ENCODE measurements at regions not wholly inside any gene's neighbourhood (a gene's known extent, or its start where the extent isn't known, plus 50 kb on each side); places are given as distances from the start of the nearest gene placed in this dataset.
"Not testable (repeated sequence)": the region's sequence is repeated elsewhere in the genome, so short reads cannot be mapped to it uniquely, and the experiment has no call there.

DNA sequence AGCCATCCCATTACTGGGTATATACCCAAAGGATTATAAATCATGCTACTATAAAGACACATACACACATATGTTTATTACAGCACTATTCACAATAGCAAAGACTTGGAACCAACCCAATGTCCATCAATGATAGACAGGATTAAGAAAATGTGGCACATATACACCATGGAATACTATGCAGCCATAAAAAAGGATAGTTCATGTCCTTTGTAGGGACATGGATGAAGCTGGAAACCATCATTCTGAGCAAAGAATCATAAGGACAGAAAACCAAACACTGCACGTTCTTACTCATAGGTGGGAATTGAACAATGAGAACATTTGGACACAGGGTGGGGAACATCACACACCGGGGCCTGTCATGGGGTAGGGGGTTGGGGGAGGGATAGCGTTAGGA lies 60.3 kb upstream of the NMU start:
- in situ Hi-C loops (cut with MboI; ENCODE audit: low sequenced_read_pairs), result not testable (repeated sequence)

DNA sequence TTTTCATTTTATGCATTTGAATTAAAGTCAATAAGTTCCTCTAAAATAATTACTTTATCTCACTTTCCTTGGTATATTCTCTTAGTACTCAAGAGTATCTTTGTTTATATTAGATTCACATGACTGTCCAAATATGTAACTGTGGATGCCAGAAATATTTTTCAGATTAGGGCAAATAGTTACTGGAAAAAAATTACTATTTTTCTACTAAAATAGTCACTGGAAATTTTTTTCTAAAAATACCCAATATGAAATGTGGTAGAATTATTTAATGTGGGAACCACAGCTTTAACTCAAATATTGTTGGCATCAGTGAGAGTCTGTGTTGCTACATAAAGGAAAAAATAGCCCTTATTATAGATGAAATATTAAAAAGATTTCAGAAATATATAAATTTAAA lies 70.4 kb upstream of the NMU start:
- in situ Hi-C loops (cut with MboI; ENCODE audit: low sequenced_read_pairs), result no loop called here

DNA sequence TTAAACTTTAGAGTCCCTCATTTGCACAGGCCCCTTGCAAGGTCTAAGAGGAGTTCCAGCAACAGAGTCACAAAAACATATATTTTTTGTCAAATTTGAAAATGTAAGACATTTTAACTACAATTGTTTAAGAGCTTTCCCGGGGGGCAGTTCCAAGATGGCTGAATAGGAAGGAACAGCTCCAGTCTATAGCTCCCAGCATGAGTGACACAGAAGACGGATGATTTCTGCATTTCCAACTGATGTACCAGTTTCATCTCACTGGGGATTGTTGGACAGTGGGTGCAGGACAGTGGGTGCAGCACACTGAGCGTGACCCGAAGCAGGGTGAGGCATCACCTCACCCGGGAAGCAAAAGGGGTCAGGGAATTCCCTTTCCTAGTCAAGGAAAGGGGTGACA lies 71.4 kb upstream of the NMU start:
- in situ Hi-C loops (cut with MboI; ENCODE audit: low sequenced_read_pairs), result no loop called here

DNA sequence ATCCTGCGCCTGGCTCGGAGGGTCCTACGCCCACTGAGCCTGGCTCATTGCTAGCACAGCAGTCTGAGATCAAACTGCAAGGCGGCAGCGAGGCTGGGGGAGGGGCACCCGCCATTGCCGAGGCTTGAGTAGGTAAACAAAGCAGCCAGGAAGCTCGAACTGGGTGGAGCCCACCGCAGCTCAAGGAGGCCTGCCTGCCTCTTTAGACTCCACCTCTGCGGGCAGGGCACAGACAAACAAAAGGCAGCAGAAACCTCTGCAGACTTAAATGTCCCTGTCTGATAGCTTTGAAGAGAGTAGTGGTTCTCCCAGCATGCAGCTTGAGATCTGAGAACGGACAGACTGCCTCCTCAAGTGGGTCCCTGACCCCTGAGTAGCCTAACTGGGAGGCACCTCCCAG lies 71.9 kb upstream of the NMU start:
- in situ Hi-C loops (cut with MboI; ENCODE audit: low sequenced_read_pairs), result not testable (repeated sequence)

DNA sequence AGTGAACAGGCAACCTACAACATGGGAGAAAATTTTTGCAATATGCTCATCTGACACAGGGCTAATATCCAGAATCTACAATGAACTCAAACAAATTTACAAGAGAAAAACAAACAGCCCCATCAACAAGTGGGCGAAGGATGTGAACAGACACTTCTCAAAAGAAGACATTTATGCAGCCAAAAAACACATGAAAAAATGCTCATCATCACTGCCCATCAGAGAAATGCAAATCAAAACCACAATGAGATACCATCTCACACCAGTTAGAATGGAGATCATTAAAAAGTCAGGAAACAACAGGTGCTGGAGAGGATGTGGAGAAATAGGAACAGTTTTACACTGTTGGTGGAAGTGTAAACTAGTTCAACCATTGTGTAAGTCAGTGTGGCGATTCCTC lies 76.7 kb upstream of the NMU start:
- in situ Hi-C loops (cut with MboI; ENCODE audit: low sequenced_read_pairs), result not testable (repeated sequence)

DNA sequence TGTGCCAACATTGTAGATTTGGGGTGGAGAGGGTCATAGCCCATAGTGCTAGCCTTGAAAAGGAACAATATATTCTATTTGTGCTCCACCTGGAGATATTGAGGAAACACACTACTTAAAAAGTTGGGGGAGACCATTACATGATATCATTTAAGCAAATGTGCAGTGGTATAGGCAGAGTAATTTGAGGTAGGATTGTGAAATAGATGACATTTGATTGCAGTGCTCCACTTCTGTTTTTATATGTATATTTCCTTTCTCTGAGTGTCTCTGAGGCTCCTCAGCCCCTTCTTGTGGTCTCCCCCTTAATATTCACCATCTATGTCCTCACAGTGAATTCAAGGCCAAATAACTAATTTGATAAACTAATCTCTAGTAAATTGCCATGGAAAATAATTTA lies 85.6 kb upstream of the NMU start:
- in situ Hi-C loops (cut with MboI; ENCODE audit: low sequenced_read_pairs), result no loop called here

DNA sequence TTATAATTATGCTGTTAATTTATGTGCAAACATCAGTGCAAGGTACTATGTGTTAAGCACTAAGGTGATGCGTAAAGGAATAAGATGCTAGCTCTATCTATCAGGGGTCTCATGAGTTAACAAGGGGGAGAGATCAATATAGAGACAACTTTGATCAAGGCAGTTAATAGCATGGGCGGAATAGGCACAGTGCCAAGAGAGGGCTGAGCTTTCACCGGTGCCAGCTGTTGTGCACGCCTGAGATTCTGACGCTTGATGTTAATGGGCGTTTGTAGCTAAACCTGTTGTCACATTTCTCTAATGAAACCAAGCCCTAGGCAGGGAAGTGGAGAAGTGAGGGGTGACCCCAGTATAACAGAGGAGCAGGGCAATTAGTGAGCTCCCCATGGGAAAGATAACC lies 86.0 kb upstream of the NMU start:
- in situ Hi-C loops (cut with MboI; ENCODE audit: low sequenced_read_pairs), result no loop called here

DNA sequence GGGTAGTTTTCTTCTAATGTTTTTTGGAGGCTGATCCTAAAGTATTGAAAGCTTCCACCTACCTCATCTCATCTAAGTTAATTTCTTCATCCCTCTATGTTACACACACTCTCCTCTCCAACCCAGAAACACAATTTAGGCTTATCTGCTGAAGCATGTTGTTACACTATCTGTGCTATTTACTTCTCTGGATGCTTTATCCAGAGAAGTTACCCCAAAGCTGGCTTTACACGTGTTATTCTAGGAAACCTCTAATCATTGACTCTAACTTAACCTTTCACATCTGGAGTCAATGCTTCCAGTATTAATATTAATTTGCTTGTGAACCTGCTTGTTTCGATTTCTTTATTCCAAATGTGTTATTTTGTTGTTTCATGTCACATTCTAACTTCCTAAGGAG lies 87.3 kb upstream of the NMU start:
- in situ Hi-C loops (cut with MboI; ENCODE audit: low sequenced_read_pairs), result no loop called here

DNA sequence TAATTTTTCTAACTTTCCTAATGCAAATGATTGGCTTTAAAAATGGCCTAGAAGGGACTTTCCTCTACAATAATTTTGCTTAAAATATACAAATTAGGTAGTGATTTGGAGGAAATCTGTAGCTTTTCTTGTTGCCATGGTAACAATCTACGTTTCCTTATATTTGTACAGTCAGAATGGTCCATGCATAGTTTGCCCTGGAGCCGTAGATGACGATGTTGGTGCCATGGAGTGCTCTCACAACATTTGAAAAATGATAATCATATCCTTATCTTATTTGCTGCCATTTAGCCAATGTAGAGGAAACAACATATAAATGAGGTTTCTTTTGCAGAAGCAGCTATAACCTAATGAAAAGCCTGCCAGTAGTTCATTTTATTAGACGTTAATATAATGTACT lies 89.0 kb upstream of the NMU start:
- in situ Hi-C loops (cut with MboI; ENCODE audit: low sequenced_read_pairs), result loop anchor here (25.0 kb wide), 1 partner anchor 313 kb away; no protein-coding TSS in a partner anchor

DNA sequence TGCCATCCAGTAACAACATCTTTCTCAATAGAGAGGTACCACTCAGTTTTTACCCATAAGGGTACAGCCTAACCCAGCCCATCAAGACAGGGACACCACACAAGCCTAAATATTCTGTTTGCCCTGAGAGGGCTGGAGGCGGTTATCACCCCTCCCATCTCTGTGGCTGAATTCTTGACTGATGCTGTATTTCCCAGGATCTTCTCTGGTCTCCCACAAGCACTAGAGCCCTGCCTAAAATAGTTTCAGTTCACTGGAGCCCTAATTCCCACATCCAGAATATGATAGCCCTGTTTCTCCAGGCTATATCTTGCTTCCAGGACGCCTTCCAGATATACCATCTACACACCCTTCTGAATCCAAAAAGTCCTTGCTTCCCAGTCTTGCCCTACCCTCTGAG lies 91.6 kb upstream of the NMU start:
- in situ Hi-C loops (cut with MboI; ENCODE audit: low sequenced_read_pairs), result loop anchor here (25.0 kb wide), 1 partner anchor 315 kb away; no protein-coding TSS in a partner anchor

DNA sequence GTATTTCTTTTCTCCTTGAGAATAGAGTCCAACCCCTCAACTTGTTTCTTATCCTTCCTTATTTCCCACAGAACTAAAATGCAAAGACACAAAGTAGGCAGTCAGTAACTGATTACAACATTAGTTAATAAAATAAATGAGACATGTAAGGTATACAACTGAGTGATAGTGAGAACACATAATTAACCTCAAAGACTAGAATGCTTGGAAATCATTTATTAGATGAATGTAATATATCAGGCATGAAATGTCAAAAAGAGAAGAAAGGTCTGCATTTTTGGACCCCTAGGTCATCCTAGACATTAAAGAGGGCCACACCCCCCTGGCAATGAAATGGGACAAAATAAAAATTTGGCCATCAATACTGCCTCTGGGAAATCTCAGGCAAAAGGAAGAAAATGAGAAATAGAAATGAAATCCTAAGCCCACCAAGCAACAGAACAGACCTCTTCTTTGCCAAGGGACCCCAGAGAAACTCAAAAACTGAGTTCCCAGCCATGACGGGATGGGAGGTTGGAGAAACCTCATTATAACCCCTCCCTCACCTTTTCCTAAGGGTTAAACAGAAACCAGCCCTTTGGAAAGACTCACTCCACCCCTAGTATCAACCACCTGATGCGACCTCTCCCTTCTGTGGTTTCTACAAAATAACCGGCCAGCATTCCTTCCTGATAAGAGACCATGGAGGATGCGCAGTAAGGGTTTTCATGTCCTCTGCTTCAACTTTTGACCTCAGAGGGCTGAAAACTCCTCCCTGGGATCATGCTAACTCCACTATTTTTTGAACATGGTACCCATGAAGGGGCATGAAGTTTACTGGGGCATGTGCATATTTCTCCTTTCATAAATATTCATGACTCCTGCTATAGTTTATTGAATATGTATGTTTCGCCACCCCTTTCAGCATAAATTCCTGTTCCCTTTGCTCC lies 90.0 kb upstream of the EXOC1L start:
- in situ Hi-C loops (cut with MboI; ENCODE audit: low sequenced_read_pairs), result loop anchor here (25.0 kb wide), 1 partner anchor 317 kb away; no protein-coding TSS in a partner anchor

DNA sequence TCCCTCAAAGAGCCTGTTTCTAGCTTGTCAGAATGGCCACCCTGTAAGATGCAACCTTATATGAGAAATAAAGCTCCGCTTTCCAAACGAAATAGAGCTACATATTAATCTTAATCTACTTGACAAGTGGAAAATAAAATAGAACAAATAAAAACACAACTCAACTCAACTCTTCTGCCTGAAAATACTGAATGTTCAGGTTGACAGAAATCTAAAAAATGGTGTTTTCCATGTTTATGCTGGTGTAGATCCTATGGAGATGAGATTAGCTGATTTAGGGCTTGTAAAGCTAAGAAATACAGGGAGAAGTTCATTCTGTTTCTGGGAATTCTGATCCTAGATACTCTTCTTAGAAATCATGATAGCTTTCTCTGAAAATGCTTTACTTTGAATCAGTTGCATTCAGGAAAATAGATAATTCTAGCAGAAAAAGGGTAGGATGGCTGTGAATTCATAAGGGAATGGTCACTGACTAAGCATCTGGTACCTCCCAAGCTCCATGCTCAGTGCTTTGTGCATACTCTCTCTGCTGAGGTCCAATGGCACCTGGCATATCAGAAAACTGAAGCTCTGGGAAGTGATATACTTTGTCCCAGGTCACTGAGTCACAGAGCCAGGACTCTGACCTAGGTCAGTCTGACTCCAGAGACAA lies 89.2 kb upstream of the EXOC1L start:
- in situ Hi-C loops (cut with MboI; ENCODE audit: low sequenced_read_pairs), result loop anchor here (25.0 kb wide), 1 partner anchor 318 kb away; no protein-coding TSS in a partner anchor

DNA sequence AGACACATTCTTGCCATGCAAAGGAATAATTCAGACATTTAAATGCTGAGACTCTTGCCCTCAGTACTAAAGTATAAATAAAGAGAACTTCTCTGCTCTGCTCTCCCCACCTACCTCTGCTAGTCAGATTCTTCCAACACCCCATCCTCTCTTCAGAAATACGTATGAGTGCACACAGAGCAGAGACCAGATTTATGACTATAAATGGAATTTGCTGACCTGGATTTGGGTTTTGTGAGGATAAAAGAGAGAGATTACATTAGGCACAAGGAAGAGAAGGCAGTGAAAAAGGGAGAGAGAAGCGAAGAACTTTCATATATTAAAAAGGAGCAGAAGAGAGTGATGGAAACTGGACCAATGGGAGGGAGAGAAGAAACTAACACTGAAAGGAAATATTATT lies 87.6 kb upstream of the EXOC1L start:
- in situ Hi-C loops (cut with MboI; ENCODE audit: low sequenced_read_pairs), result loop anchor here (25.0 kb wide), 1 partner anchor 320 kb away; no protein-coding TSS in a partner anchor

DNA sequence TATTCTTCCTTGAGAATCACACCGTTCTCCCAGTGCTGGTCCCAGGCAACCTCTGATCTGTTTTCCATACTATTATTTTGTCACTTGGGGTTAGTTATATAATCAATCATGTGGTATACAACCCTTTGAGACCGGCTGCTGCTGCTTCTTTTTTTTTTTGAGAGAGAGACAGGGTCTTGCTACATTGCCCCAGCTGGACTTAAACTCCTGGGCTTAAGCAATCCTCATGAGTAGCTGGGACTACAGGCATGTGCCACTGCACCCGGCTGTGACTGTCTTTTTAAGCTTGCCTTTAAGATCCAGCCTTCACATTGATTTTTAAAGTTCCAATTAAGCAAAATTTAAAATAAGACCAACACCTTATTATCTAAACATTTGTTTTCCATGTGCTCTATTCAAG lies 86.7 kb upstream of the EXOC1L start:
- in situ Hi-C loops (cut with MboI; ENCODE audit: low sequenced_read_pairs), result loop anchor here (25.0 kb wide), 1 partner anchor 321 kb away; no protein-coding TSS in a partner anchor

DNA sequence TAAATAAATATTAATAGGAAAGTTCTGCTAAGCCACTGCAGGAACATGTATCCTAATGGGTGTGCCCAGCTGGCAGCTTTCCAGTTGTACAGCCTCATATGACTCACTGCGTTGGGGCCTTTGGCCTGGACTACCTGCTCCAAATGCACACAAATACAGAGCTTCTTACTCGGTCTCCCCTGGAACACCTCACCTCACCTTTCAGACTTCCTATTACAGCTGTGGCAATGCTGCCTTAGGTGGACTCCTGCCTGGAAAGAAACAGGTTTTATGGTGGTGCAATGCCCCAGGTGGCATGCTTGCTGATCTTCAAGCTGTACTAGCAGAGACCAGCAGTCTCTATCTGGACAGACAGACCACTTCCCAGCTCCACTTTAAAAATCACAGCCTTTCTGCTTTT lies 85.7 kb upstream of the EXOC1L start:
- in situ Hi-C loops (cut with MboI; ENCODE audit: low sequenced_read_pairs), result loop anchor here (25.0 kb wide), 1 partner anchor 322 kb away; no protein-coding TSS in a partner anchor

DNA sequence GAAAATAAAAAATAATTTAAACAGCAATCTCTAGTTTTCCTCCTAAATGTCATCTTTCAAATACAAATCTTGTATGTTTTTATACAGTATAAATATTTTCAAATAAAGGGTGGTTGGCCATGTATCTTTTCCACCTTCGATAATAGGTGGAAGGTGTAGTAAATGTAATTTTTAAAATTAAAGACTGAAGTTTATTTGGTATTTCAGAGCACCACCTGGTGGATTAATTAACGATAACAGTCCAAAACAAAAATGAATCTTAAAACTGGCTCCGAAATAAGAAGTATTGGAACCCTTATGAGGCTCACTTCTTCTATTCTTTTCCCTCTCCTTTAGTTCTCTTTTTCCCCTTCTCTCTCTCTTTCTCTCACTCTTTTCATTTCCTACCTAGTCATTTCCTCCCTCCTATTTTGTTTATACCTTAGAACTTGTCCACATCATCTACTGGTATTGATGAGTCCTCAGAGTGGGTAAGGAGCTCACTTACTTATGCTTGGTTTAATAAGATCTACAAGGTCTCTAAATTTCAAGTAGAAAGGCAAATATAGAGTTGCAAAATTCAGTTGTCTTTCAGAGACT lies 82.9 kb upstream of the EXOC1L start:
- in situ Hi-C loops (cut with MboI; ENCODE audit: low sequenced_read_pairs), result loop anchor here (25.0 kb wide), 1 partner anchor 324 kb away; no protein-coding TSS in a partner anchor

DNA sequence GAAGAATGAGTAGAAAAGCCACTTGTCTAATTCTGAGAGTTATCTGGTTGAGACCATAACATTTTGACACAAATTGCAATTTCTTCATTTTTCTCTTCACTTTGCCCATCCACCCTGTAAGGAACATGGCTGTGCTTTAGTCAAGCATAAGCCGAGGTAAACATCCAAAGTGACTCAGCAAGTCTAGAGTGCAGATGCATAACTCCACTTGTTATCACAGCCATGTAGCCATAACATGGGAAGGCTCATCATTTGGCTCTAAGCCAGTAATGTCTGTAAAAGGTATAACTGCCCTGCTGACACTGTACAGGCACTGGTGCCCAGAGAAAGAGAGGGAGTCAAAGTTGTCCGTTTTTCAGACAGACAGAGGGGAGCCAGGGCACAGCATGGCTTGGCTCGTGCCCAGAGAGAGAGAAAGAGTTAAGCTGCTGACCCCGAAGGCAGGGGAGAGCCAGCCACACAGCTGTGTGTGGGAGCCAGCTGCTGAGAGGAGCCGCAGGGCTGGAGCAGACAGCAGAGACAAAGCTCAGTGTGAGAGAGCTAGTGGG lies 76.9 kb upstream of the EXOC1L start:
- in situ Hi-C loops (cut with MboI; ENCODE audit: low sequenced_read_pairs), result loop anchor here (25.0 kb wide), 1 partner anchor 330 kb away; no protein-coding TSS in a partner anchor

DNA sequence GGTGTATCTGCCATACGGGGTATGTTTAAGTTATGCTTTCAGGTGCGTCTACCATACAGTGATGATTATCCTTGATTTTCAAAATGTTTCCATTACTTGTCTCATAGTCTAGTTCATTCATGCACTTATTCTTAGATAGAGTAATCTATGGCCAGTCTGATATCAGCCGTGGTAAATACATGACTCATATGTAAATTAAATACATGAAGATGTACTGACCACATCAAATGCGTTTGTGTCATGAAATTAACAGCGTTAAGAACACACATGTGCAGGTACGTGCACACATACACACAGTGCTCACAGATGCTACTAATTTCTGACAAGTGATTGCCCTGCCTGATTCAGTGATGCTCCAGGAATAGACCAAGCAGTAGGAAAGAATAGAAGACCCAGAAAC lies 75.2 kb upstream of the EXOC1L start:
- in situ Hi-C loops (cut with MboI; ENCODE audit: low sequenced_read_pairs), result loop anchor here (25.0 kb wide), 1 partner anchor 332 kb away; no protein-coding TSS in a partner anchor

DNA sequence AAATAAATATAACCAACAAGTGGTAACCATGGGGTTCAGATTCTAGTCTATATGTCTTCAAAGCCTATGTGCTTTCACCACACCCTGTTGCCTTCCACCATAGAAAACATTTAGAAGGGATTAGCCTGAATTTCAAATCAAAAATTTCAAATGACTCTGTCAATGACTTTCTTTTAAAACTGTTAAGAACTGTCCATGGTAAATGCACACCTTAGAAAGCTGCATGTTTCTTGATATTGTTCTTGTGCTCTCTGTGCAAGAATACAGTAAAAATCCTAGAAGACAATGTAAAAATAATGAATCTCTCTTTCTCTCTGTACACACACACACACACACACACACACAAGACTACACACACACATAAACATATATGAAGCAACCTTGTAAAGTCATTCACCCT lies 74.6 kb upstream of the EXOC1L start:
- in situ Hi-C loops (cut with MboI; ENCODE audit: low sequenced_read_pairs), result loop anchor here (25.0 kb wide), 1 partner anchor 333 kb away; no protein-coding TSS in a partner anchor

DNA sequence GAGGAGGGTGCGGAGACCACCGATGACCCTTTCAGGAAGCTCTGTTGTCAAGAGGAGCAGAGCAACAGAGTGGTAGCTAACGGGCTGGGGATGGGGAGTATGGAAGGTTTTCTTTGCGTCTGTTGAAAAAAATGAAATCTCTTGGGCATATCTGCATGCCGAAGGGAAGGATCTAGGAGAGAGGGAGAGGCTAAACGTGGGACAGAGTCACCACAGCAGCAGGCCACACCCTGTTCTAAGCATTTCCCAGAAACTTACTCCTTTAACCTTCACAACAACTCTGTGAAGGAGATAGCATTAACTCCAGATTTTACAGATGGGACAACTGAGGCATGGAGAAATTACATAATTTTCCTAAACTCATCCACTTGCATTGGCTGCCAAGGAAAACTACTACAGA lies 71.8 kb upstream of the EXOC1L start:
- in situ Hi-C loops (cut with MboI; ENCODE audit: low sequenced_read_pairs), result loop anchor here (25.0 kb wide), 1 partner anchor 335 kb away; no protein-coding TSS in a partner anchor

DNA sequence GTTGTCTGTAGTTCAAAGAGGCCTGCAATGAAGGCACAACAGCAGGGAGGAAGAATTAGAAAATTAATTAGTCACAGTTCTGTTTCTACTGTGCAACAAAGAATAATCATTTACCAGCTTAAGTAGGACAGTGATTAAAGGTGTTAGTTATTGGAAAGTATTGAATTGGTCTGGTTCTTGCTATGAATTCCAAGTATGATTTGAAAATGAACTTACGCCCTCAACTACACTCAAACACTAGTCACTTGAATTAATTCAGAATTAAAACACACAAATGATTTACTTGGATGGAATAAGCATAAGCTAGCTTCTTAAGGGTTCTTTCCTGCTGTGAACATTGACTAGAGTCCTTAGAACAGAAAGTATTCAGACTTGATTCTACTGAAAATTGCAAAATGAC lies 69.9 kb upstream of the EXOC1L start:
- in situ Hi-C loops (cut with MboI; ENCODE audit: low sequenced_read_pairs), result loop anchor here (25.0 kb wide), 1 partner anchor 337 kb away; no protein-coding TSS in a partner anchor

Measured in HL-60/S4 treated with retinoic acid at 250 ng/mL for 4 days and 3 days (cell line).